Activated CD8-positive, alpha-beta memory T cell treated with anti-CD3 and anti-CD28 coated beads for 24 hours (primary cell): ENCODE measurements at regions not wholly inside any gene's neighbourhood (a gene's known extent, or its start where the extent isn't known, plus 50 kb on each side); places are given as distances from the start of the nearest gene placed in this dataset.
"Not testable (repeated sequence)": the region's sequence is repeated elsewhere in the genome, so short reads cannot be mapped to it uniquely, and the experiment has no call there.

Source experiments
- DNase-seq: peaks from one replicate; pipeline ENCODE4 v3.0.0-alpha.2; 2020

DNA sequence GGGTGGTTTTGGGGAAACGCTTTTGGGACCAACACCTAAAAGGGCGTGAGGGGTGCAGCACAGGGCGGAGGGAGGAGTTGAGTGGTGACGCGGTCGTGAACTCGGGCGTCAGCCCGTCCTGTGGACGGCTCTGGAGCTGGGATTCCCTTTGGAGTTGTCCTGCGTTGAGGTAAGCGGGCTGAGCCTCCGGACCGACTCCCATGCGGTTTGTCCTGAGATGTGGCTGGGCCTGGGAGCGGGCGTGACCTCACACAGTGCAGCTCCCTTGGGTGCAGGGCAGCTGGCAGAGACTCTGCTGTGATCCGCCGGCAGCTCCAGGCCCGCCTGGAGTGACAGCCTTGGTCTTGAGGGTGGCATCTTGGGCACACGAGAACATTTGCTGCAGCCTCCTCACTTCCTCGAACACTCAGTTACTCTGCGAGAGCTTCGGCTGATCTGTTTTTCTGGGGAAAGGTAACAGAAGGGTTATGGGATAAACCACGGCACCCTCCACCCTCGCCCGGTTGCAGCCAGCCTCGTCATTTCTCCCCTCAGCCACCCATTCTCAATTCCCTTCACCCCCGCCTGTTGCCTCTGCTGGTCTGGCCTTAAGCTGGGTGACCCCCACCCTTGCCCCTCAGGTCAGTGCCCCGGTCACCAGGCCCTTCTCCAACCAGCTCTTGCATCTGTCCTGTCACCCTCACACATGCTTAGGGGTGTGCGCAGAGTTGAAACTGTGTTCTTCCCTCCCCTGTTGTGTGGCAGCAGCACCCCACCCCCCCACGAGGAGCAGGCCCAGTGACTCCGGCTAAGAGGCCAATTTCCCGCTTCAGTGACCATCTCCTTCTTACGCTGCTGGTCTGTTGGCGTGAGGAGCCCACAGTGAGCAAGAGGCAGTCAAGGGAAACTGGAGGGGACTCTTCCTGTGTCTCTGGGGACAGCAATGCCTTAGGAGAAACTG lies 94.2 kb upstream of the COL5A1 start:
- DNase-seq, result no peak

DNA sequence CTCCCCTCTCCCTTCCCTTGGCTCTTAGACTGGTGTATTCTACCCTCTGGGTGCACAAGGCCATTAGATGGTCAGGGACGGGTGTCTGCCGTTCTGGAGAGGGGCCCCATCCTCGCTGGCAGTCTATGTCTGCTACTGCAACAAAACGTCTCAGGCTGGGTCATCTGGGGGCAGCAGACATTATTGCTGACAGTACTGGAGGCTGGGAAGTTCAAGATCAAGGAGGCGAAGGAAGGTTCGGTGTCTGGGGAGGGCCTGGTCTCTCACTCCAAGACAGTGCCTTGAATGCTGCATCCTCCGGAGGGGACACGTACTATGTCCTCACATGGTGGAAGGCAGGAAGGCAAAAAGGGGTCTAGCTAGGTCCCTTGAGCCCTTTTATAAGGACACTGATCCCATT lies 93.4 kb upstream of the COL5A1 start:
- no peak for DNase-seq

DNA sequence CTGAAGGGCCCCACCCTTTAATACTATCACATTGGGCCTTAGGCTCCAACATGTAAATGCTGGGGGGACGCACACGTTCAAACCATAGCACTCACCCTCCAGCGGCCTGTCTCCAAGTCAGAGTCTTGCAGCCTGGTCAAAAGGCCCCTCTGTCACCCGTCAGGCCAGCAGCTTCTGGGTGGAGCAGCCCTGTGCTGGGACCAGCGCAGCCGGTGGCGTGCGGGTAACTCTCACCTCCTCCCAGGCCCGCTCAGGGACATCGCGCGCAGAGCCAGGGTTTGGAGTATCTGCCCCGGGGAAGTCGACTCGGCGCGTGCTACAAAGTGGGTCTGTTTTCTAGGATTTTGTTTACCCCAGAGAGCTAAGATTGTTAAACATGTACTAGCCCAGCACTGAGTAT lies 93.0 kb upstream of the COL5A1 start:
- DNase-seq, result no peak

DNA sequence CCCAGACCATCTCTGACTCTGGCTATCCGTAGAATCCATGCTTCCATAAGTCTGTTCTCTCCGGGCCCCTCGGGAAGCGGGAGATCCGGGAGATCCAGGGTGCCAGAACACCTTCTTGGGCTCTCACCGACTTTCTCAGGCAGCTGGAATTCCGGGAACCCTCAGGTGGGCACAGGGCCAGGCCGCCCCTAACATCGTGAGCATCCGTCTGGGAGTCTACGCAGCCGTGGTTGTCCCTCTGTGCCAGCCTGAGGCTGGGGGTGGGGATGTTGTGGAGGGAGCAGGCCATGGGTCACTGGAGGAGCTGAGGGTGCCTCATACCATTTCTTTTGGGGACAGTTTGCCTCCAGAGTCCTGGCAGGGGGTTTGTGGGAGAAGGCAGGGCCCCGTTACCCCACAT lies 92.3 kb upstream of the COL5A1 start:
- no peak for DNase-seq

DNA sequence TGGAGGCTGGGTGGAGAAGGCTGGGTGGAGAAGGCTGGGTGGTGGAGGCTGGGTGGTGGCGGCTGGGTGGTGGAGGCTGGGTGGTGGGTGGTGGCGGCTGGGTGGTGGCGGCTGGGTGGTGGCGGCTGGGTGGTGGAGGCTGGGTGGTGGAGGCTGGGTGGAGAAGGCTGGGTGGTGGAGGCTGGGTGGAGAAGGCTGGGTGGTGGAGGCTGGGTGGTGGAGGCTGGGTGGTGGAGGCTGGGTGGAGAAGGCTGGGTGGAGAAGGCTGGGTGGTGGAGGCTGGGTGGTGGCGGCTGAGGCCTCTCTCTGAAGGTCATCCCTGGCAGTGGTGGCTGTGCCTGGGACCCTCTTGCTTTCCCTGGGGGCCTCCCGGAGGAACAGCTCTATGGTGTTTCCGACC lies 91.5 kb upstream of the COL5A1 start:
- not testable (repeated sequence) for DNase-seq

DNA sequence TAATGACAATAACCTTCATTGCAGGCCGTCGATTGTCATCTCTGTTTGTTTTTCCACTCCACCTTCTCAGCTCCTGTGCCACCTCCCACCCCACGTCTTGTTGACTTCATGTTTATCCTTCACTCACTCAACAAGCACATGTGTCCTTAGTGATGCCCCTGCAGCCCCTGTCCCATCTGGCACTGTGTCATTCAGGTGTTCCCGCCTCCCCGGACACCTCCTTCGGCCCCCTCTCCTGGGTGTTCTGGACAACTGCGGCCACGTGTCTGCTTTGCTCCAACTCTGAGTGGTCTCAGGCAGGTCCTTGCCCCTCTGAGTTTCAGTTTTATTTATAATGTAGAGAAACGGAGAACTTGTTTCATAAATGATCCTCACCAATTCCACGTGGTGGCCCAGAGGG lies 91.0 kb upstream of the COL5A1 start:
- no peak for DNase-seq

DNA sequence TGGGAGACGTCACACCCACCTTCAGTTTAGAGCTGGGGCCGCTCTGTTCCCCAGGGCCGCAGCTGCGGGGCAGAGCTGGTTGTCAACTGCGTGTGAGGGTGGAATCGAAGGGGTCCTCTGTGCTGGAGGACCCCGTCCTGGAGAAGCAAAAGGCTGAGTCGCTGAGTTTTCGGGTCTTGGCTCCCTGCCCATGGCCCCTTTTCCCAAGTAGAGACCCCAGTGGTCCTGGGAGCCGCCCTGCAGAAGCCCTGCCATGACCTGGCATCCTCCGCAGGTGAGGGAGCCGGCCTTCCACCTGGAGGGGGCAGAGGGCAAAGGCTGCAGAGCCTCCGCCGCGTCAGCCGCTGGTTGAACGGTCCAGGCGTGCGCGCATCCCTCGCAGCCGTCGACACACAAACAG lies 90.4 kb upstream of the COL5A1 start:
- no peak for DNase-seq

DNA sequence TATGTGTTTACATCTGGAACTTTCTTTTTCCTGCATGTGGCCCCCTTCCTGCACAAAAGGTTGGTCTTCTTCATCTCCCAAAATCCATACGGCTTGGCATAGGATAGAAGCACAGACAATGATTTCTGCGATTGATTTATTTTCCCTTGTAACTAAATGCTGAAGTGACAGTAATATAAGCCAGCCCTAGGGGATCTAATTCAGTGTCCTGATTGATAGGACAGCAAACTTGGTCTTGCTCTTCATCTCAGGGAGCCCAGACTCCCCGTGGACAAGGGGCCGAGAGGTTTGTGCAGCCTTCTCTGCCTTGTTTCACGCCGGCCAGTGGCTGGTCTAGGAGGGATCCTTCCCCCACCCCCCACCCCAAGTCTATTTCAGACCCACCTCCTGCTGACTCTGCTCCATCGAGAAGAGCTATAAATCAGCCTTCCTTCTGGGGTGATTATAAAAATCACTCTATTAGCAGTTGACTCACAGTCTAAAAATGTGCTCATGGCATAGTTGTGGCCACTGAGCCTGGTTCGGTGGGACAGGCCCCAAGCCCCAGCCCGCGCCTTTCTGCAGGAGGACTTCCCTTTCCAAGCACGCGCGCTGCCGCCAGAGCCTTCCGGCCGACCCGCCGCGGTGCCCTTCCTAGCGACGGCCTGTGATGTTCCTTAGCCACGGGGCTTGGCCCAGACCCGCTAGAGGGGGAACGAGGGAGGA lies 89.8 kb upstream of the COL5A1 start:
- DNase-seq, result no peak

DNA sequence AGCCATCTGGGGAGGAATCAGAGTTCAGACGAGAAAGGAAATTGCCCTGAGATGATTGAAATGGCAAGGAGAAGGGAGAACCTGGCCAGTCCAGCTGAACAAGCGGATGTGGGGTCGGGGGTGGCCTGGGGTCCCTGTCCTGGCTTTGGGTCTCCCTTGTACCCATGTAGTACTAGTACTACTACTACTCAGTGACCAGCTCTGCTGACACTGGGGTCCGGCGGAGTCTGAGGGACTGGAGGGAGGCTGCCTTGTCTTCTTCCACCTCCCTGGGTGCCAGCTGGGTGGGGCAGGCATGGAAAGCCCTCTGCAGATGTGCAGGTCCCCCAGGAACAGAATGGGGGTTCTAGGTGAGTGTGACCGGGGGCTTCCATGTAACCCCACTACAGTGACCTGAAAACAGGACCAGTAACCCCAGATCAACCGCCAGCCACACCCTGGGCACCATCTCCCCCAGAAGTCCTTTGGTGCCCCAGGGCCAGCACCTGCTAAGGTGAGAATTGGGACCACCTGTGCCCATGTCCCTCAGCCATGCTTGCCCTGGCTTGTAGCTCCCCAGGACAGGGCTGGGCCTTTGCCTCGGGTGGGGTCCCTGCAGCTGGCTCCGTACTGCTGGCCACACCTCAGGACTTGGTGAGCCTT lies 89.1 kb upstream of the COL5A1 start:
- DNase-seq, result no peak

DNA sequence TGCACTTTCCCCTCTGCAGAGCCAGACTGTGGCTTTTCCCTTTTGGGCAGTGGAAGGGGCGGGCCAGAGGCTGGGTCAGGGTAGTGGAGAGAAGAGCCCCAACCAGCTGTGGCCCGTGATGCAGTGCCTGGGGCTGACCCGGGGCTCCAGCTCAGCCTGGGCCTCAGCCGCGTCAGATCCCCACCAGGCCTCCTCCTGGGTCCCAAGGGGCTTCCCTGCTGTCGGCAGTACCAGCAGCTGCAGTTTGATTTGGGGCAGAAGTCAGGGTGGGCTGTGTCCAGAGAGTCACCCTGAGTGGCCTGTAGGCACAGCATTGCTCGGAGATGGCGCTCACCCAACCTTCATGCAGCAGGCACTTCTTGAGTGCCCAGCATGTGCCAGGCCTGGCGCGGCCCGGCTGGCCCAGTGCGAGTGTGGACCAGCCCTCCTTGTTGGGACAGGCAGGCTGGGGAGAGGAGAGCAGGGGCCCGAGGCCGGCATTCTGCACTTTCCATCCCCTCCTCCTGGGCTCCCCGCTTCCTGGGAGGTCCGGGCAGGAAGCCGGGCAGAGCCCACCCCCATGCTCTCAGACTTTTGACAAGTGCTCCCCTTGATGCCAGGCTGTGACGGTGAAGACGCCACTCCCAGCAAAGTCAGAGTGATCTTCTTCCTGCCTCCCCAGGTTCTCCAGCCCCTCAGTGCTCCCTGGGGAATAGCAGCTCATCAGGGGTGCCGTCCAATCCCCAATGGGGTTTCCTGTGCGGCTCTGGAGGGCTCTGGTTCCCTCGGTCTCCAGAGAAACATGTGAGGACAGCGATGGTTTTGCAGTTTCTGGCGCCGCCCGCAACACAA lies 88.3 kb upstream of the COL5A1 start:
- DNase-seq, result no peak

DNA sequence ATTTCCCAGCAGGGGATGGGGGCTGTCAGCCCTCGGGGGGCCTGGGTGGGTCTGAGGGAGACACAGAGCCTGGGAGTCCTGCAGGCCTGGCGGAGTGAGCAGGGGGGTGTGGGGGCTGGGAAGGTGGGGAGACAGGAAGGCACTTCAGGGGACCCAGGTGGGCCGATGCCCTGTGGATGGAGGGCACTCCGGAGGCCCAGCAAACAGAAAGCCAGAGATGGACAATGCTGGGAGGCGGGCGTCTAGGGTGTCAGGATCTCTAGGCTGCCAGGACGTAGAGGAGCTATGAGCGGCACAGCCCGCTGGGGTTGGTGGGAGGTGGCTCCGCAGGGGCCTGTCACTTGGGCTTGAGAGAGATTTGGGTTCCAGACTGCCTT lies 87.6 kb upstream of the COL5A1 start:
- DNase-seq, result no peak

DNA sequence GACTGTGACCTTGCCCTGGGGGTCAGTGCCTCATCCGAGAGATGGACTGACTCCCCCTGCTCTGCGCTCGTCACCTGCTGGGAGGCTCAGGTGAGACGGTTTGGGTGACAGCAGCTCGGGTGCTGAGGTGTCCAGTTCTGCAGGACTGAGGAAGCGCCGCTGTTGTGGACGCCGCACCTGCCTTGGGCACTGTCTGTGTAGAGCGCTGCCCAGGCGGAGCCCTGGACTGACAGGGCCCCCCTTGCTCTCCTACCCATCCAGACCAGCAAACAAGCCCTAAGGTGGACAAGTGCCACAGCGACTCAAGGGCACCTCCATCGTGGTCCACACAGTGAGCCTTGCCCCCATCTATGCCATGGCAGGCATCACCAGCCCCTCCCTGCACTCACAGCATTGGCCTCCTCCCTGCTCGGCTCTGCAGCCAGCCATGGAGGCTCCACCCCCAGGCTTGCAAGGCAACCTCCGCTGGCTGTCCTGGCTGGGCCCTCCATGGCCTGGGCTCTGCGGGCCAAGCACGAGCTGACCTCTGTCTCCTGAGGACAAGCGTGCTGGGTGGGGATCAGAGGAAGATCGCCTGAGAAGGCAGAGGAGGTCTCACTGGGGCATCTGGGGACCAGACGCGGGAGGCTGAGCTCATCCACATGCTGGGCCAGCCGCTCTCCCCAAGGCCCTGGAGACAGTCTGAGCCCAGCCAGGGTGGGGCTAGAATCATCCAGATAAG lies 87.1 kb upstream of the COL5A1 start:
- no peak for DNase-seq

DNA sequence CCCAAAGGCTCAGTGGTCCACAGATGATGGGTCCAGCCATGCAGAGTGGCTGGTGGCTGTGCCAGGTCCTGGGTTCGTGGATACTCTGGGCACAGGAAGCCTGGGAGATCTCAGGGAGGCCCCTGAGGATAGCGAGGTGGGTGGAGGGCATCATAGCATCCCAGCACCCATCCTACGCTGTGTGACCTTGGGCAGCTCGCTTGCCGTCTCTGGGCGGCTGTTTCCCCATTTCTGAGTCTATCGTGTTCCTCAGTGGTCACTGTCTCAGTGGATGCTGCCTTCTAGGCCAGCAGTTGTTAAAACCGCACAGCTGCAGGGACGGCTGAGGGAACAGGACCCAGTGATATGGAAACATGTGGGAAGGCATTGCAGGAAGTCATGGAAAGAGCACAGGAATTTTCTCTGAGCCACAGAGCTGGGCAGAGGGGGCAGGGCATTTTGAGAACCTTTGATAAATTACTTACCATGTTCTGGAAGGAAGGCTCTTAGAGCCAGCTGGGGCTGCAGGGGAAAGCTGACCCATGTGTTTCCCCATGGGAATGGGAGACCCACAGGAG lies 86.4 kb upstream of the COL5A1 start:
- DNase-seq, result no peak

DNA sequence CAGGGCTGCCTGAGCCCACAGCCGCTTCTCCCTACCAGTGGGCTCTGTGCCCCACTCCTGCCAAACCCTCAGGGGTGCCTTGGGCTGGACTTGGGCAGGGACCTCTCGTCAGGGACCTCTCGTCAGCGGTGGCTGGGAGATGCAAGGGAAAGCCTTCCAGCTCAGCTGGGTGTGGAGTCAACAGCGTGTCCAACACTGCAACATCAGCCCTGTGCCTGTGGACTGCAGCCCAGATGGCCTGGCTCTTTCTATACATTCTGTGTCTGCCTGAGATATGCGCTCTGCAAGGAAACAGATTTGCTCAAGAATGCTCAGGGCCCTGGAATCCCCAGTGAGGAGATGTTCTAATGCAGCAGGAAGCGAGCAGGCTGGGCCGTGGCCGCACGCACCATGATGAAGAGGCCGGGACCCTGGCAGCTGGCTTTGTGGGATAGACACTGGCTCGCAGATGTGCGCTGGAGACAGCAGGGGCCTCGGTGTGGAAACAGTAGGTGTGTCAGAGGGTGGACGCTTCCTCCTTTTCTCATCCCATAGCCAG lies 85.0 kb upstream of the COL5A1 start:
- DNase-seq, result no peak

DNA sequence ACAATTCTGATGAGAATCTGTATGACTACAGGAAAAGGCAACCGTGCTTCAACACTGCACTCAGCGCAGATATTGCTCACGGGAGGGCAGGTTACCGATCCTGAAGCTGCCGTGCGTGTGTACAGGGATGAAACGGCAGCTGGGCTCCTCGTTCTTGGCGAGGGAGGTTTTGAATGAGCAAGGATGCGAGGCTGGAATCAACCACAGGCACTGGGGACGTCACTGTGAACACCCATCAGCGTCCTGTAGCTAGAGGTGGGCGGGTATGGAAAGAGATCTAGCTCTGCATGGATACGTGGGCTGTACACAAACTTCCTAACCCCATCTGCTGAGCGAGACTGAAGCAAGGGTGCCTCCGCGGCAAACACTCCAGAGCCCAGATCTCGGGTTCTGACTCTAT lies 84.3 kb upstream of the COL5A1 start:
- no peak for DNase-seq

DNA sequence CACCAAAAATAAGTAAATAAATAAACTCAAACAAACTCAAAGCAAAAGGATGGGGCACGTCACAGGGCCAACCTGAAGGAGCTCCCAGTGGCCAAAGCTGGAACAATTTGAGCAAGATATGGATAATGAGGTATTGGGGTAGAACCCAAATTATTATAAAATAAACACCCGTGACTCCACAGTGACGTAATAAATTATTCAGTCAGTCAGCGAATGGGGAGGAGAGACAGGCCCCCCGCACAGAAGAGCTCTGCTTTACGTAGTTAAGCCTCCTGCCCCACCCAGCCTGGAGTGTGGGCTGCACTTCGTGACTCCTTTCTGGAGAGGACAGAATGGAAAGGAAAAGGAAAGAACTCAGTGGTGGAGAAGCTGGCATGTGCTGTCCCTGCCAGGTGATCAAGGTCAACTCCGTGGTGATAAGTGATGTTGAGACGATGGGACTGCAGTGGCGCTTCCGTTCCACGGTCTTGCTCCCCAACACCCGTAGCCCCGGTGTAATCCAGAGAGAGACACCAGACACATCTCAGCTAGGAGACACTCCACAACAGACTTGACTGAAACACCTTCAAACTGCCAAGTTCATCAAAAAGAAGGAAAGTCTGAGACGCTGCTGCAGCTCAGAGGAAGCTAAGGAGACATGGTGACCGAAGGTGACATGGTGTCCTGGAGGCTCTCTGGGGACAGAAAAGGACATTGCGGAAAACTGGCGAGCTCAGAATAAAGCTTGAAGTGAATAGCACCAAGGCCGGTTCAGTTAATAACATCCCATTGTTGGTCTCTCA lies 83.3 kb upstream of the COL5A1 start:
- DNase-seq, result no peak

DNA sequence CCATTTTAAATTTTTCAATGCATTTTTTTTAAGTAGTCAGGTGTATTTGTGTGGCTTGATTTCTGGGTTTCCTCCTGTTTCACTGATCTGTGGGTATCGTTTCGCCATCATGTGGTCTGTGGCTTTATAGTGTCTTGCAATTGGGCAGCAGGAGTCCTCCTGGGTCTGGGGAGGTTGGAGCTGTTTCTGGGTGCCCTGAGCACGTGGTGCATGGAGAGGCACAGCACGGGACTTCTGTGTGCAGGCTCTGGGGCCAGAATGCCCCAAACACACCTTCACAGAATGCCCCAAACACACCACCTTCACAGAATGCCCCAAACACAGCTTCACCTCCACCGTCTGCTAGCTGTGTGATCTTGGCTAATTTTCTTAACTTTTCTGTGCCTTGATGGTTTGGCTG lies 82.6 kb upstream of the COL5A1 start:
- no peak for DNase-seq

DNA sequence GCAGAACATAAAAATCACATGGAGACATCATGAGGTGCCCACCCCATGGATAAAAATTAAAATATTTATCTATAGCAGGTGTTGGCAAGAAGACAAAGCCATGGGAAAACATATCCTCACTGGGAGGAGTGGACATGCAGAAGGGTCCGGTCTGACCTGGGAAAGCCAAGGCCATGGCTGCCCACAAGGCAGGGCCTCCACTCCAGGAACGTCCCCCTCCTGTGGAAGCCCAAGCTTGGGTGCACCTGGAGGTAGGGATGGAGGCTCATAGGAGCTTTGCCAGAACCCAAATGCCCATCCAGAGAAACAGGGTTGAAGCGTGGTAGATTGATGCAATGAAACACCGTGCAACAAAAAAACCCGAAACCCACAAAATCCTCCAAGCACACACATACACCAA lies 81.4 kb upstream of the COL5A1 start:
- no peak for DNase-seq

DNA sequence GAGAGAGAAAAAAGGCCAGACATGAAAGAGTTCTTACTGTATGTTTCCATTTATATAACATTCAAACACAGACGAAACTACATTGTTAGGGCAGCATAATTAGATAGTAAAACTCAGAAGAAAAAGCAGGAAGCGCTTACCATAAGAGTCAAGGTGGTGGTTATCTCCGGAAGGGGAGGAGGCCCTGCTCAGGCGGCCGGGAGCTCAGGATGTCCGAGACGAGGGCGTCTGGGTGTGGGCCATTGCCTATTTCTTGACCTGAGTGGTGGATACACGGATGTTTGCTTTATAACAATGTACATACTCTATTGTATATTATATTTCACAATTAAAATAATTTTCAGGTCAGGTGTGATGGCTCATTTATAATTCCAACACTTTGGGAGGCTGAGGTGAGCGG lies 80.9 kb upstream of the COL5A1 start:
- no peak for DNase-seq

DNA sequence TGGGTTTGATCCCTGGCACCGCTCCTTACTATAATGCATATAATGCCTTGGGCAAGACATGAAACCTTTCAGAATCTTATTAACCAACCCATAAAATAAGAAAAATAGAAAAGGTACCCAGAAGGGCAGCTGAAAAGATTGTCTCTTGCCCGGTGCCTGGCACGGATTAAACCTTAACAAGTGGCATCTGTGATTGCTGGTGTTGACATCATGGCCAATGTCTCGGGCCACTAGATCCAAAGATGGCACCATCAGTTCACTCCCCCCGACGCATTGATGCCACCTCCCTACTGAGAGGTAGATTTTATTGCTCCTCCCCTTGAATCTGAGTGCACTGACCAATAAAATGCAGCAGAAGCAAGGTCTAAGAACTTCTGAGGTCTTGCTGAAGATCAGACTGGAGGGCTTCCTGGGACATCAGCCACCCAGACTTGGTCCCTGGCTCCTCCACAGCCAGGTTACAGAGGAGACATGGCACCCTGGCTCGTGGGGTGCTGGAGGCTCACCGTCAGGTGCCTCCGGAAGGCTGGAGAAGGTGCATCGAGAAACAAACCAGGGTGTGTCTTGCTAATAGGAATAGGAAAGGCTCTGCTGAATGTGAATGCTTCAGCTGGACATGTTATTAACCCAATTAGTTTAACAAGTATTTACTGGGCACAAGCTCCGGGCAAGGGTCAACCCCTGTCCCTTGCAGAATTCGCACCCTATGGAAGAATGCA lies 80.0 kb upstream of the COL5A1 start:
- DNase-seq, result no peak
